ENCODE measurements at regions not wholly inside any gene's neighbourhood (a gene's known extent, or its start where the extent isn't known, plus 50 kb on each side); places are given as distances from the start of the nearest gene placed in this dataset.

GRCh38 chr6:119430805-119431204, 81.2 kb upstream of the MAN1A1 start:
- Histone ChIP-seq H3K9me1 (ENCODE audit: control insufficient read depth, insufficient read depth, low read length) (no peaks in the 10 kb centered on the region), H3K4me3 (no peak overlapping the region), H3K4me2 (ENCODE audit: insufficient read depth, low read length) (no peak overlapping the region), H3K79me2 (ENCODE audit: control insufficient read depth, insufficient read depth, low read length) (no peaks in the 10 kb centered on the region), H3K9ac (ENCODE audit: insufficient read depth in 1 of 2, low read depth in 2 of 2, low read length in 2 of 2) (no peak overlapping the region), H4K20me1 (replicated peaks; ENCODE audit: control insufficient read depth, insufficient read depth, low read length) (no peaks in the 10 kb centered on the region; the same call in 1 of the 2 replicates), H3K9me3 (replicated peaks; ENCODE audit: control insufficient read depth, insufficient read depth, low read depth, low read length) (no peaks in the 10 kb centered on the region), H3K4me1 (replicated peaks in 1 of 2; ENCODE audit: control insufficient read depth in 2 of 2, insufficient read depth in 2 of 2, low read length in 2 of 2) (peaks cover 0 to 6% of the 10 kb centered on the region in 2 experiments; a peak in 1 of 5 replicates), H3K27me3 (ENCODE audit: control insufficient read depth in 2 of 2, insufficient read depth in 2 of 2, low read length in 2 of 2) (no peaks in the 10 kb centered on the region), H2AFZ (ENCODE audit: low read depth, low read length) (no peak overlapping the region), H3K27ac (ENCODE audit: extremely low read depth, low read depth, low read length) (no peak overlapping the region), H3K36me3 (ENCODE audit: control insufficient read depth, insufficient read depth, low read length) (no peaks in the 10 kb centered on the region)
- no TSS peak for BruUV-seq (replicated peaks)
- FAIRE-seq (no peak), ATAC-seq (no peak), DNase-seq (ENCODE audit: extremely low read depth in 1 of 4, low spot score in 3 of 4) (no peak)
- in situ Hi-C loops (cut with MboI) (no loop called here), intact Hi-C loops (cut with micrococcal nuclease) (no loop called here)
- no peak for TF ChIP-seq CEBPG (CRISPR knock-in tag; IDR thresholded peaks at IDR 0.05)
- TF ChIP-seq CEBPG (tag; conservative IDR thresholded peaks at IDR 0.05 in 1 of 2, IDR thresholded peaks at IDR 0.05 in 1 of 2), result 0 out of 4 replicates have a peak, but pooled peaks of 1 of the 2 experiments have one; percentile 31
- TF ChIP-seq ZNF23 (CRISPR knock-in tag; IDR thresholded peaks at IDR 0.05), result no peak
- TF ChIP-seq CEBPB (tag; IDR thresholded peaks at IDR 0.05), result peak; percentile 72
- POLR2A ChIA-PET, result interaction anchor here (0.7 to 0.9 kb wide), 2 partner anchors 20 to 308 kb away, joined by 3 read pairs; no protein-coding TSS in a partner anchor
- CTCF ChIA-PET (ENCODE audit: low intra/inter-chr PET ratio), result no interaction called here
- 0% methylated on average over 1 of the region's 1 CpG for WGBS (ENCODE audit: insufficient coverage, low coverage, missing lambda C conversion rate)

GRCh38 chr6:119428633-119429032, 79.1 kb upstream of the MAN1A1 start:
- ATAC-seq (peak; percentile 54), DNase-seq (ENCODE audit: extremely low read depth in 1 of 4, low spot score in 3 of 4) (peak in 2 of 4 experiments; percentile 14 to 56), FAIRE-seq (peak; percentile 63)
- no peaks in the 10 kb centered on the region; the same call in 1 of the 2 replicates for H4K20me1 ChIP-seq (replicated peaks; ENCODE audit: control insufficient read depth, insufficient read depth, low read length)
- no peak overlapping the region for H3K27ac ChIP-seq (ENCODE audit: extremely low read depth, low read depth, low read length)
- POLR2A ChIA-PET, result interaction anchor here (0.8 to 1.4 kb wide), 3 partner anchors 10 to 26 kb away, joined by 3 to 7 read pairs (median 4); no protein-coding TSS in a partner anchor
- no peak overlapping the region for H3K4me3 ChIP-seq
- no peak overlapping the region for H2AFZ ChIP-seq (ENCODE audit: low read depth, low read length)
- in situ Hi-C loops (cut with MboI) (no loop called here), intact Hi-C loops (cut with micrococcal nuclease) (loop anchor here (5.0 kb wide), 1 partner anchor 199 kb away; no protein-coding TSS in a partner anchor)
- no peaks in the 10 kb centered on the region for H3K9me1 ChIP-seq (ENCODE audit: control insufficient read depth, insufficient read depth, low read length)
- no peak overlapping the region for H3K9ac ChIP-seq (ENCODE audit: insufficient read depth in 1 of 2, low read depth in 2 of 2, low read length in 2 of 2)
- H3K27me3 ChIP-seq (ENCODE audit: control insufficient read depth in 2 of 2, insufficient read depth in 2 of 2, low read length in 2 of 2), result no peaks in the 10 kb centered on the region
- no peaks in the 10 kb centered on the region for H3K9me3 ChIP-seq (replicated peaks; ENCODE audit: control insufficient read depth, insufficient read depth, low read depth, low read length)
- BruUV-seq (replicated peaks), result no TSS peak
- H3K79me2 ChIP-seq (ENCODE audit: control insufficient read depth, insufficient read depth, low read length), result no peaks in the 10 kb centered on the region
- no peak overlapping the region for H3K4me2 ChIP-seq (ENCODE audit: insufficient read depth, low read length)
- H3K4me1 ChIP-seq (replicated peaks in 1 of 2; ENCODE audit: control insufficient read depth in 2 of 2, insufficient read depth in 2 of 2, low read length in 2 of 2), result peaks cover 0 to 6% of the 10 kb centered on the region in 2 experiments; a peak in 1 of 5 replicates
- H3K36me3 ChIP-seq (ENCODE audit: control insufficient read depth, insufficient read depth, low read length), result no peaks in the 10 kb centered on the region
- CTCF ChIA-PET (ENCODE audit: low intra/inter-chr PET ratio), result no interaction called here
- TF ChIP-seq CEBPG (CRISPR knock-in tag; IDR thresholded peaks at IDR 0.05), result no peak
- TF ChIP-seq CEBPG (tag; conservative IDR thresholded peaks at IDR 0.05 in 1 of 2, IDR thresholded peaks at IDR 0.05 in 1 of 2), result no peak
- no peak for TF ChIP-seq MCM3 (IDR thresholded peaks at IDR 0.05)
- no peak for TF ChIP-seq ZFPM2 (CRISPR knock-in tag; IDR thresholded peaks at IDR 0.05)
- no peak for TF ChIP-seq ARID4B (CRISPR knock-in tag; IDR thresholded peaks at IDR 0.05)
- TF ChIP-seq ZNF764 (CRISPR knock-in tag; IDR thresholded peaks at IDR 0.05; ENCODE audit: low read depth), result no peak
- no peak for TF ChIP-seq BRCA1 (IDR thresholded peaks at IDR 0.05)
- TF ChIP-seq BRCA1 (CRISPR knock-in tag; IDR thresholded peaks at IDR 0.05), result no peak
- TF ChIP-seq ZNF347 (CRISPR knock-in tag; IDR thresholded peaks at IDR 0.05; ENCODE audit: low read depth), result no peak
- no peak for TF ChIP-seq HCFC1 (IDR thresholded peaks at IDR 0.05; ENCODE audit: low read depth, low read length)
- TF ChIP-seq STAT5A (IDR thresholded peaks at IDR 0.05; ENCODE audit: borderline replicate concordance, low read length), result 0 out of 2 replicates have a peak, but pooled peaks have one; percentile 12
- no peak for TF ChIP-seq ZNF124 (CRISPR knock-in tag; IDR thresholded peaks at IDR 0.05)
